OCI-LY1 (cell line): ENCODE measurements at regions not wholly inside any gene's neighbourhood (a gene's known extent, or its start where the extent isn't known, plus 50 kb on each side); places are given as distances from the start of the nearest gene placed in this dataset.

Experiments used
- H2AFZ ChIP-seq: fragments of 200-600 bp; sonication (generic), shearing (Covaris generic); 2 replicates; pipeline ENCODE4 v1.6.0; 2014; ENCODE audit warnings: antibody characterized with exemption, mild to moderate bottlenecking, low read length
- H3F3A ChIP-seq: fragments of 200-600 bp; sonication (generic), shearing (Covaris generic); 2 replicates; pipeline ENCODE4 v1.6.0; 2014; ENCODE audit warnings: mild to moderate bottlenecking, antibody characterized with exemption, low read length, moderate library complexity; ENCODE audit not compliant: insufficient read depth
- H3K27ac ChIP-seq: fragments of 200-600 bp; sonication (generic); 2 replicates; pipeline ENCODE4 v1.5.1; 2014; ENCODE audit warnings: low read length, mixed run types, mild to moderate bottlenecking, low read depth; ENCODE audit not compliant: poor library complexity, severe bottlenecking
- H3K27me3 ChIP-seq: fragments of 200-600 bp; sonication (generic); 2 replicates; pipeline ENCODE4 v1.6.0; 2014; ENCODE audit warnings: antibody characterized with exemption, mild to moderate bottlenecking, low read length, moderate library complexity; ENCODE audit not compliant: insufficient read depth
- H3K36me3 ChIP-seq: fragments of 200-600 bp; sonication (generic); 2 replicates; pipeline ENCODE4 v1.6.1; 2014; ENCODE audit warnings: mild to moderate bottlenecking, antibody characterized with exemption, low read length, moderate library complexity, mixed read lengths; ENCODE audit not compliant: insufficient read depth
- H3K4me1 ChIP-seq: fragments of 200-600 bp; sonication (generic); 2 replicates; pipeline ENCODE4 v1.5.1; 2014; ENCODE audit warnings: mild to moderate bottlenecking, low read length, moderate library complexity; ENCODE audit not compliant: insufficient read depth, severe bottlenecking
- H3K4me2 ChIP-seq: fragments of 200-600 bp; sonication (generic), shearing (Covaris generic); 2 replicates; pipeline ENCODE4 v1.6.1; 2014; ENCODE audit warnings: low read length
- H3K4me3 ChIP-seq: fragments of 200-600 bp; sonication (generic); 2 replicates; pipeline ENCODE4 v1.5.1; 2014; ENCODE audit warnings: low read length, low read depth, mild to moderate bottlenecking, mixed read lengths; ENCODE audit not compliant: poor library complexity, severe bottlenecking
- H3K79me2 ChIP-seq: fragments of 200-600 bp; shearing (Covaris generic); 2 replicates; pipeline ENCODE4 v1.6.1; 2016; ENCODE audit warnings: mixed run types, low read length, mixed read lengths; ENCODE audit not compliant: insufficient read depth
- H3K9ac ChIP-seq: fragments of 200-600 bp; sonication (generic), shearing (Covaris generic); 2 replicates; pipeline ENCODE4 v1.6.1; 2014; ENCODE audit warnings: mild to moderate bottlenecking, low read length, mixed read lengths
- H3K9me2 ChIP-seq: fragments of 200-600 bp; sonication (generic), shearing (Covaris generic); 2 replicates; pipeline ENCODE4 v1.6.1; 2014; ENCODE audit warnings: low read depth, mild to moderate bottlenecking, low read length, mixed read lengths
- H3K9me3 ChIP-seq: fragments of 200-600 bp; shearing (Covaris generic); 2 replicates; pipeline ENCODE4 v1.6.1; 2014; ENCODE audit warnings: low read length, mixed read lengths
- H4K20me1 ChIP-seq: fragments of 200-600 bp; sonication (generic), shearing (Covaris generic); 2 replicates; pipeline ENCODE4 v1.6.0; 2016; ENCODE audit warnings: mild to moderate bottlenecking, low read length; ENCODE audit not compliant: insufficient read depth
- CTCF ChIP-seq: fragments of 200-600 bp; sonication (generic), shearing (Covaris generic); IDR thresholded peaks from 2 replicates; pipeline ENCODE4 v1.5.1; 2017; ENCODE audit warnings: mild to moderate bottlenecking, antibody characterized with exemption, low read length, moderate library complexity, mixed read lengths
- EZH2 ChIP-seq: fragments of 200-600 bp; sonication (generic), shearing (Covaris generic); IDR thresholded peaks from 2 replicates; pipeline ENCODE4 v1.8.0; 2017; ENCODE audit warnings: borderline replicate concordance, mixed run types, mild to moderate bottlenecking, antibody characterized with exemption, low read length, moderate library complexity, mixed read lengths

- H3K79me2 ChIP-seq, result no peaks in the 10 kb centered on the region
- H3K9me3 ChIP-seq, result no peaks in the 10 kb centered on the region
- no peaks in the 10 kb centered on the region for H3K27me3 ChIP-seq
- no peaks in the 10 kb centered on the region for H4K20me1 ChIP-seq
- no peak for TF ChIP-seq CTCF
- TF ChIP-seq EZH2, result no peak
- no peak overlapping the region for H3K9ac ChIP-seq
- H3K4me1 ChIP-seq, result no peaks in the 10 kb centered on the region
- H2AFZ ChIP-seq, result no peak overlapping the region
- no peaks in the 10 kb centered on the region for H3K9me2 ChIP-seq
- no peak overlapping the region for H3K4me3 ChIP-seq
- H3K27ac ChIP-seq, result no peak overlapping the region
- no peak overlapping the region for H3K4me2 ChIP-seq
- H3K36me3 ChIP-seq, result no peaks in the 10 kb centered on the region
- no peaks in the 10 kb centered on the region for H3F3A ChIP-seq
These were observed 438.1 kb downstream of the IPO8 start for GRCh38 chr12:30257618-30258017.

- H4K20me1 ChIP-seq, result no peaks in the 10 kb centered on the region
- H3K4me2 ChIP-seq, result no peak overlapping the region
- H3K27me3 ChIP-seq, result no peaks in the 10 kb centered on the region
- no peaks in the 10 kb centered on the region for H3K9me2 ChIP-seq
- no peak overlapping the region for H3K27ac ChIP-seq
- H3K4me3 ChIP-seq, result no peak overlapping the region
- no peak for TF ChIP-seq CTCF
- no peaks in the 10 kb centered on the region for H3K36me3 ChIP-seq
- no peak overlapping the region for H3K9ac ChIP-seq
- H2AFZ ChIP-seq, result no peak overlapping the region
- no peaks in the 10 kb centered on the region for H3K79me2 ChIP-seq
- no peaks in the 10 kb centered on the region for H3K4me1 ChIP-seq
- no peaks in the 10 kb centered on the region for H3K9me3 ChIP-seq
- H3F3A ChIP-seq, result no peaks in the 10 kb centered on the region
These were observed 444.1 kb downstream of the IPO8 start for GRCh38 chr12:30251546-30251945.

- H3K36me3 ChIP-seq, result no peaks in the 10 kb centered on the region
- H3K9me3 ChIP-seq, result no peaks in the 10 kb centered on the region
- no peaks in the 10 kb centered on the region for H3K4me1 ChIP-seq
- H4K20me1 ChIP-seq, result no peaks in the 10 kb centered on the region
- H3K27ac ChIP-seq, result no peak overlapping the region
- H3F3A ChIP-seq, result no peaks in the 10 kb centered on the region
- H3K9ac ChIP-seq, result no peak overlapping the region
- no peak overlapping the region for H2AFZ ChIP-seq
- TF ChIP-seq EZH2 (no peak), CTCF (no peak)
- no peak overlapping the region for H3K4me3 ChIP-seq
- no peaks in the 10 kb centered on the region for H3K9me2 ChIP-seq
- no peaks in the 10 kb centered on the region for H3K79me2 ChIP-seq
- H3K4me2 ChIP-seq, result no peak overlapping the region
- H3K27me3 ChIP-seq, result no peaks in the 10 kb centered on the region
These were observed 452.2 kb downstream of the IPO8 start for GRCh38 chr12:30243426-30243825.
